ENCODE measurements at regions not wholly inside any gene's neighbourhood (a gene's known extent, or its start where the extent isn't known, plus 50 kb on each side); places are given as distances from the start of the nearest gene placed in this dataset.
"Not testable (repeated sequence)": the region's sequence is repeated elsewhere in the genome, so short reads cannot be mapped to it uniquely, and the experiment has no call there.

GRCh38 chr12:9543341-9543740 lies 64.4 kb downstream of the KLRB1 start:
- not testable (repeated sequence) for FAIRE-seq; DNase-seq (ENCODE audit: insufficient read length, low spot score)

- not testable (repeated sequence) for FAIRE-seq; DNase-seq (ENCODE audit: insufficient read length, low spot score)
Observed at GRCh38 chr12:9542827-9543226, 64.9 kb downstream of the KLRB1 start.

GRCh38 chr12:9515925-9516324 lies 91.8 kb downstream of the KLRB1 start:
- not testable (repeated sequence) for DNase-seq (ENCODE audit: insufficient read length, low spot score); FAIRE-seq

DNA sequence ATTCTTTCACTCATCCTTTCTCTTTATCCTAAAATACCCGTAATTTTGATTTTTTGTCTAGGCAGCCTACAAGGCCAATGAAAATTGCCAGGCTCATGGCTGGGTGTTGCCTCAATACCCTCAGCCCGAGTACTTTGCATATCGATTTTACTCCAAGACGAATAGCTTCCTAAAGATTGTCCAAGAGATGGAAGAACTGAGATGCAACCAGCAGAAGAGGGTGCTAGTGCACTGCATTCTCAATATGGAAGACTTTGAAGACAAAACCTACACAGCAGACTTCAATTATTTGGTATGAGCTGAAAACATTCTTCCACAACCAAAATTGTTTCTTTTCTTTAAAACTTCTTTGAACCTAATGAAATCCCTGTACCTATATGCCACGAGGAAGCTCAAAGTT lies 95.0 kb downstream of the KLRB1 start:
- FAIRE-seq; DNase-seq (ENCODE audit: insufficient read length, low spot score): not testable (repeated sequence)

DNA sequence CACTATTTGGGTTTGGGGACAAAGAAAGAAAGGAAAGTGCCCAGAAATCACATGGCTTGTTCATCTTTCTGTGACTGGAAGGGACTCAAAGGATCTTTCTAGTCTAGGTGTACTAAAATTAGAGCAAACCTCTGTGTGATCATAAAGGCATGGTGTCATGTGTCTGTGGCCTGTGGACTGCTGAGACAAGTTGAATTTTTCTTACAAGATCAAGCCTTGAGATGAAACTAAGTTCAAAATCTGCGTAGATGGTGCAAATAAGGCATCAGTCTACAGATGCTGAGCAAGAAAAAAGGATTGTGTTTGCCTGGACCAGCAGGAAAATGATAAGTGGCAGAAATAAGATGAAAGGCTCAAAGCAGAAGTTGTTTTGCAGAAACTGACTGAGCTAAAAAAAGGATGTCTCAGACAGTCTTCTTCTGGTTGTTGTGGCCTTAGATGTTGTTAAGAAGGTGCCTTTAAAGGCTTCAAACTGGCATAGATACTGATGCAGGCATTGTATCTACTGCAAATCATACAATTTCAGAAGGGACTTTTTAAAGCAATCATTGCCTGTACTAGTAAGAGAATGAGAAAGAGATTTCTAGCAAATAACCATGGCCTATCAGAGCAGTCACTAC lies 97.2 kb downstream of the KLRB1 start:
- FAIRE-seq: not testable (repeated sequence)

DNA sequence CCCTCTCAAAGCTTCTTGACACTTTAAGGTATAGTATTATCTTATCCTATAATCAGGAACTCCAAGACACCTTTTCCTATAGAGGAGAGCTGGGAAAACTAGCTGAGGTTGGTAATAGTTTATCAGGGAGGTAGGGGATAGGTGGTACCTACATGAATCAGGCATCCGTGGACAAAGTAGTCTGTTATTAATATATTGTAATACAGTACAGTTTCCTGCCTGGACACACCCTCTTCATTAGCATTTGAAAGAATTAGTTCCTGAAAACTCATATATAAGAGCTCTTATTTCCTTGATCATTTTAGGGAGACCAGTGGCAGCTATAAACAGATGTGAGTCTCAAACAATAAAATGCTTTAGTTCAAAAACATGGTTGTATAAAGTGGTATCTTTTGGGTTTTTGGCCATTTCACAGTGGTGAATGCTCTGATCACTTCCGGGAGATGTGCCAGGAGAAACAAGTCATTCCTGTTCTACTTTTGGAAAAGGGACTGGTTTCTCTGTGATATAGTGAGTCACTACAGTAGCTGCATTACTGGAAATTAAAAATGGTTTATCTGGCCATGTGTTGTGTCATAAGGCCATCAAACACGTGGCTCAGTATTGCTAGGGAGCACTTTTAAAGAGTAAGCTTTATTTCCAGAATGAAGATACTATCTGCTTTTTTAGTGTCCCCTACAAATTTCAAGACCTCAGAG lies 98.1 kb downstream of the KLRB1 start:
- no peak for FAIRE-seq

More for the DNA sequence above, 97.2 kb downstream of the KLRB1 start:
- DNase-seq (ENCODE audit: insufficient read length, low spot score): not testable (repeated sequence)

DNA sequence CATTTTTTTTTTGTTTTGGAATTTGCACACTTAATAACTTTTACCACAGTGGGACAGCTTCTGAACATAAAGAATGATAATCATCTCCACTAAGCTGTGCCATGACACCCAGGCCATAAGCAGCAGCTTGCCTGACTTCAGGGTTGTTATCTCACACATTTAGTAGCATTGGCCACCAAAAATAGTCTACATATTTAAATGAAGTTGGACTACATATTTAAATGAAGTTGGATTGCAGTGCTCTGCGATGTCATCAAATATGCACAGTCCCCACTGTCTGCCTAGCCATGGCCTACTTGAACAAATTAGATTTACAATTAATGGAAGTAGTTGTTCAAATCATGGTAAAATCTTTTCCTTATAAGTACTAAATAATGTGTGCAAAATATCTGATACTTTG lies 101.0 kb downstream of the KLRB1 start:
- no peak for DNase-seq (ENCODE audit: insufficient read length, low spot score)
- no peak for FAIRE-seq

More for the DNA sequence above, 98.1 kb downstream of the KLRB1 start:
- no peak for DNase-seq (ENCODE audit: insufficient read length, low spot score)

GRCh38 chr12:9503384-9503783 lies 104.3 kb downstream of the KLRB1 start:
- not testable (repeated sequence) for DNase-seq (ENCODE audit: insufficient read length, low spot score); FAIRE-seq

GRCh38 chr12:9502845-9503244 lies 104.9 kb downstream of the KLRB1 start:
- not testable (repeated sequence) for DNase-seq (ENCODE audit: insufficient read length, low spot score); FAIRE-seq

GRCh38 chr12:9493325-9493724 lies 114.4 kb downstream of the KLRB1 start:
- DNase-seq (ENCODE audit: insufficient read length, low spot score); FAIRE-seq: not testable (repeated sequence)

- FAIRE-seq; DNase-seq (ENCODE audit: insufficient read length, low spot score): not testable (repeated sequence)
Observed at GRCh38 chr12:9481289-9481688, 126.4 kb downstream of the KLRB1 start.

DNA sequence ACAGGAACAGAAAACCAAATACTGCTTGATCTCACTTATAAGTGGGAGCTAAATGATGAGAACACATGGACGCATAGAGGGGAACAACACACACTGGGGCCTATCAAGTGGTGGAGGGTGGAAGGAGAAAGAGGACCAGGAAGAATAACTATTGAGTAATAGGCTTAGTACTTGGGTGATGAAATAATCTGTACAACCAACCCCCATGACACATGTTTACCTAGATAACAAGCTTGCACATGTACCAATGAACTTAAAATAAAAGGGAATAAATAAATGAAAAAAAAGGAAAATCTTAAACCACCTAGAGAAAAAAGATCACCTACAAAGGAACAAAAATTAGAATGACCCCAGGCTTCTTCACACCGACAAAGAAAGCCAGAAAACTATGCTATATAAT lies 133.5 kb downstream of the KLRB1 start:
- not testable (repeated sequence) for DNase-seq (ENCODE audit: insufficient read length, low spot score); FAIRE-seq

DNA sequence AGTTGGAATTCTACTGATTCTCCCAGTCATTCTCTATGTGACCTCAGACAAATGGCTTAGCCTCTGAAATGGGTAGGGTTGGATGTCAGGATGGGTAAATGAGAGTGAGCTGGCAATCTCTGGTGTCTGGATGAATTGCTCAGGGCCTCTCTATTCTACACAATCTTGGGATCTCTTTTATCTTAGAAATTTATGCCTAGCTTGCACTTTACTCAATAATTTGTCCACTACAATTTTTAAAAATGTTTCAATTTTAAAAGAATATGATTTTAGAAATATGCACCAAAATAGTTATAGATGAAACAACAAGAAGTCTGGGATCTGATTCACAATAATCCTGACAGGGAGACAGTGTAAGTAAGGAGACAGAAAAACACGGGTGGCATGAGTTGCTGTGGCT lies 134.1 kb downstream of the KLRB1 start:
- DNase-seq (ENCODE audit: insufficient read length, low spot score); FAIRE-seq: not testable (repeated sequence)

DNA sequence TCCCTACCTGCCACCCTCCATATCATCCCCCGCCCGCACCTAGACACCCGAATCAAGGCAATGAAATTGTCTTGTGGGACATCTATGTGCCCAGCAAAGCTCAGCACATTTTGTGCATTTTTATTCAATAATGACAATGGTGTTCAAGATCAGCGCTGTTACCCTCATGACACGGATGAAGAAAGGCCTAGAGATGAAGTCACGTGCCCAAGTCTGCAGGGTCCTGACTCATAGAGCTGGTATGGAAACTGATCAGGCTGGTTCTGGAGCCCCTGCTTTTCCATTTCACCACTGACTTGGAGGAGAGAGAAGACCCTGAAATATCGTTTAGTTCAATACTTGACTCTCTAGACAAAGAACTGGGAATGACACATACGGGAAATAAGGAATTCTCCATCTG lies 136.2 kb downstream of the KLRB1 start:
- FAIRE-seq; DNase-seq (ENCODE audit: insufficient read length, low spot score): not testable (repeated sequence)

DNA sequence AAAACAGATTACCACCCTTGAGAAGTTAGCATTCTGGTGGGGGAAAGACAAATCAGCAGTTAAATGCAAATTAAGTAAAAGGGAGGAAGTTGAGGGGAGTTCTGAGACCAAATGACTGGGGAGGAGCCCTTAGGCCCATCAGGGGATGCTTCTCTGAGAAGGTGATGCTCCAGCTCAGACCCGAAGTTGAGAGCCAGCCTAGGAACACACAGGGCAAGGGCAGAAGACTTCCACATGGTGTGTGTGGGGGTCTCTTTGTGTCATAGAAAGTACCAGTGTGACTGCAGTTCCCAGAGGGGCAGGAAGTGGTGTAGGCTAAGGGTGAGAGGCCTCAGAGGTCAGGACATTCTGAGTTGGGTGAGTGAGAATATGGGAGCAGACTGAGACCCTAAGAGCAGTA lies 137.3 kb downstream of the KLRB1 start:
- not testable (repeated sequence) for DNase-seq (ENCODE audit: insufficient read length, low spot score); FAIRE-seq

- FAIRE-seq; DNase-seq (ENCODE audit: insufficient read length, low spot score): not testable (repeated sequence)
Observed at GRCh38 chr12:9469956-9470355, 137.8 kb downstream of the KLRB1 start.

DNA sequence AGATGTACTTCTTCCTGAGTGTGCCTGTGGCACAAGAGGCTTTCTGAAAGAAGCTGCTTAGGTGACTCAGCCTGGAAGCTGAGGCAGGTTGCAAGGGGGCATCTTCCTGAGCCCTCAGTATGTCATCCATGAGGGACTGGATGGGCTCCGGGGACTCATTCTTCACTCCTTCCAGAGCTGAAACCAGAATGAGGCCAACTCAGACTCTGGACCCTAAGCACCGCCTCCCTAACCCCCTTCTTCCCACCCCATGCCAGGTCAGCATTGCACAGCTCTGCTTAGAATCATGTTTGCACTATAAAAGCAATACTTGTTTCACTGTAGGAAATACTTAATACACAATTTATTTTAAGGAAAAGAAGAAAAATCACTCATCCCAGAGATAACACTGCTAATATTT lies 138.3 kb downstream of the KLRB1 start:
- not testable (repeated sequence) for FAIRE-seq

GRCh38 chr12:9468998-9469397 lies 138.7 kb downstream of the KLRB1 start:
- not testable (repeated sequence) for FAIRE-seq

More for the DNA sequence above, 138.3 kb downstream of the KLRB1 start:
- DNase-seq (ENCODE audit: insufficient read length, low spot score): not testable (repeated sequence)

DNA sequence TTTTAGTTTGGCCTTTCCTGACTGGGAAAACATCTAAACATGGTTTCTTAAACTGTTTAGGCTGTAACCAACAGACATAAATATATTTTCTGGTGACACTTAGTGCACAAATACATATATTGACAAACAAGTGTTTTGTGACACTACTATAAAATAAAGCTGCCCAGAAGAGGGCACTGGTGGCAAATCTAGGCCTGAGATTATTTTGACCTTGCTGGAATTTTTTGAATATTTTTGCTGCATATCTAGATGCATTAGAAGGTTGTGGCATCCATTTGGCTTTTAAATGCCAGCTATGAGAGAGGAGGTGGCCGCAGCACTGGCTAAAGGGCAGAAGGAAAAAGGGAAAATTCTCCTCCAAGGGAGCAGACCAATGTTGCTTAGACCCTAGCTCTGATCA lies 139.6 kb downstream of the KLRB1 start:
- FAIRE-seq; DNase-seq (ENCODE audit: insufficient read length, low spot score): not testable (repeated sequence)

More at GRCh38 chr12:9468998-9469397, 138.7 kb downstream of the KLRB1 start:
- DNase-seq (ENCODE audit: insufficient read length, low spot score): not testable (repeated sequence)

DNA sequence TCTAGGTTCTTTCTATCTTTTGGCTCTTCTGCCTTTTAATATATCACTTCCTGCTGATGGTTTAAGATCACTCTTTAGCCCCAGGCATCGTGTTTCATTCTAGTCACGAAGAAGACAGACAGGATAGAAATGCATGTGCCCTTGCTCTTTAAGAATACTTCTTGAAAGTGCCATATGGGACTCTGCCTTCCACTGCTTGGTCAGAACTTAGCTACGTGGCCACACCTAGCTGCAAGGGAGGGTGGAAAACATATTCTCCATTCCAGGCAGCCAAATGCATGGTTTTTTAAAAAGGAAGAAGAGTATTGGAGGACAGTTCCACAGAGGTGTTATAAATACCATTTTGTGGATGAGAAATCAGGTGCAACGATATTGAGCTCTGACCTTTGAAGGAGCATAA lies 143.3 kb downstream of the KLRB1 start:
- DNase-seq (ENCODE audit: insufficient read length, low spot score) (no peak), FAIRE-seq (no peak)

DNA sequence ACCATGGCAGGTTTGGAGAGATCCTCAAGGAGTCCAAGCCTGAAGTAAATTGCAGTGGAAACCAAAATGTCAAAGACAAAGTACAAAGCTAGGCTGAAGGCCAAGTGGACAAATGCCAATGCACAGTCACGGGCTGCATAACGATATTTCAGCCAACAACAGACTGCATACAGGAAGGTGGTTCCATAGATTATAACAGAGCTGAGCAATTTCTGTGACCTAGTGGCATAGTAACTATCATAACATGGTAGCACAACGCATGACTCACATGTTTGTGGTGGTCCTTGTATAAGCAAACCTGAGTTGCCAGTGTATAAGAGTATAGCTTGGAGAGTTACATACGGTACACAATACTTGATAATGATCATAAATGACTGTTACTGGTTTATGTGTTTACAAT lies 152.2 kb downstream of the KLRB1 start:
- not testable (repeated sequence) for DNase-seq (ENCODE audit: insufficient read length, low spot score)
- FAIRE-seq: peak; percentile 13

DNA sequence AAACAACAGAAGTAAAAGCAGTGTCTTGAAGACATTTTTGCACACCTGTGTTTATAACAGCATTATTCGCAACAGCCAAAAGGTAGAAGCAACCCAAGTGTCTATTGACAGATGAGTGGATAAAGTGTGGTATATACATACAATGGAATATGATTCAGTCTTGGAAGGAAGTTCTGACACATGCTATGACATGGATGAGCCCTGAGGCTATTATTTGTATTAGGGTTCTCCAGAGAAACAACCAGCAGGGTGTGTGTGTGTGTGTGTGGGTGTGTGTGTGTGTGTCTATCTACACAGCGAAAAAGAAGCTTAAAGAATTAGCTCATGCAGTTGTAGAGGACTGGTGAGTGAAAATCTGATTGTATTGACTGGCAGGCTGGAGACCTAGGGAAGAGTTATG lies 153.7 kb downstream of the KLRB1 start:
- FAIRE-seq; DNase-seq (ENCODE audit: insufficient read length, low spot score): not testable (repeated sequence)

All from HTR-8/SVneo (cell line).